ENCODE measurements at regions not wholly inside any gene's neighbourhood (a gene's known extent, or its start where the extent isn't known, plus 50 kb on each side); places are given as distances from the start of the nearest gene placed in this dataset.

- TF ChIP-seq EZH2phosphoT487 (conservative IDR thresholded peaks at IDR 0.05; ENCODE audit: low read length) (no peak), CTCF (IDR thresholded peaks at IDR 0.05; ENCODE audit: insufficient read depth, low read length, poor library complexity, severe bottlenecking) (no peak)
- Histone ChIP-seq H3K9ac (ENCODE audit: low read length) (no peak overlapping the region), H3K79me2 (ENCODE audit: insufficient read depth, low read length) (no peaks in the 10 kb centered on the region), H2AFZ (ENCODE audit: low read depth, low read length, severe bottlenecking) (no peak overlapping the region), H3F3A (ENCODE audit: insufficient read depth) (no peaks in the 10 kb centered on the region), H3K27ac (ENCODE audit: low read depth, low read length) (no peak overlapping the region), H3K4me3 (ENCODE audit: insufficient read depth, low read length, poor library complexity, severe bottlenecking) (no peak overlapping the region), H3K27me3 (ENCODE audit: low read length) (no peaks in the 10 kb centered on the region), H3K9me2 (replicated peaks; ENCODE audit: insufficient read depth, low read length) (no peaks in the 10 kb centered on the region), H4K20me1 (ENCODE audit: low read depth, low read length) (no peaks in the 10 kb centered on the region), H3K36me3 (ENCODE audit: low read length) (no peaks in the 10 kb centered on the region), H3K9me3 (ENCODE audit: insufficient read depth, low read length) (peaks cover 7% of the 10 kb centered on the region; the same call in 1 of the 2 replicates), H3K4me2 (ENCODE audit: low read depth, low read length, poor library complexity, severe bottlenecking) (no peak overlapping the region)
These were observed 644.1 kb upstream of the CITED2 start for GRCh38 chr6:140018588-140018987.

- no peaks in the 10 kb centered on the region for H3K79me2 ChIP-seq (ENCODE audit: insufficient read depth, low read length)
- no peak overlapping the region for H3K4me3 ChIP-seq (ENCODE audit: insufficient read depth, low read length, poor library complexity, severe bottlenecking)
- no peaks in the 10 kb centered on the region for H4K20me1 ChIP-seq (ENCODE audit: low read depth, low read length)
- no peak overlapping the region for H2AFZ ChIP-seq (ENCODE audit: low read depth, low read length, severe bottlenecking)
- H3K9me2 ChIP-seq (replicated peaks; ENCODE audit: insufficient read depth, low read length) = no peaks in the 10 kb centered on the region
- TF ChIP-seq EZH2phosphoT487 (conservative IDR thresholded peaks at IDR 0.05; ENCODE audit: low read length) (no peak), CTCF (IDR thresholded peaks at IDR 0.05; ENCODE audit: insufficient read depth, low read length, poor library complexity, severe bottlenecking) (no peak)
- H3K27me3 ChIP-seq (ENCODE audit: low read length) = no peaks in the 10 kb centered on the region
- no peak overlapping the region for H3K9ac ChIP-seq (ENCODE audit: low read length)
- no peaks in the 10 kb centered on the region for H3F3A ChIP-seq (ENCODE audit: insufficient read depth)
- H3K27ac ChIP-seq (ENCODE audit: low read depth, low read length) = no peak overlapping the region
- H3K36me3 ChIP-seq (ENCODE audit: low read length) = no peaks in the 10 kb centered on the region
- peaks cover 7% of the 10 kb centered on the region; the same call in 1 of the 2 replicates for H3K9me3 ChIP-seq (ENCODE audit: insufficient read depth, low read length)
- no peak overlapping the region for H3K4me2 ChIP-seq (ENCODE audit: low read depth, low read length, poor library complexity, severe bottlenecking)
These were observed 643.0 kb upstream of the CITED2 start for GRCh38 chr6:140017470-140017869.

- H3K27ac ChIP-seq (ENCODE audit: low read depth, low read length) = no peak overlapping the region
- no peaks in the 10 kb centered on the region for H4K20me1 ChIP-seq (ENCODE audit: low read depth, low read length)
- H3K36me3 ChIP-seq (ENCODE audit: low read length) = no peaks in the 10 kb centered on the region
- H3K9me2 ChIP-seq (replicated peaks; ENCODE audit: insufficient read depth, low read length) = no peaks in the 10 kb centered on the region
- no peaks in the 10 kb centered on the region for H3K9me3 ChIP-seq (ENCODE audit: insufficient read depth, low read length)
- TF ChIP-seq CTCF (IDR thresholded peaks at IDR 0.05; ENCODE audit: insufficient read depth, low read length, poor library complexity, severe bottlenecking) (no peak), EZH2phosphoT487 (conservative IDR thresholded peaks at IDR 0.05; ENCODE audit: low read length) (no peak)
- no peak overlapping the region for H2AFZ ChIP-seq (ENCODE audit: low read depth, low read length, severe bottlenecking)
- H3F3A ChIP-seq (ENCODE audit: insufficient read depth) = no peaks in the 10 kb centered on the region
- H3K27me3 ChIP-seq (ENCODE audit: low read length) = no peaks in the 10 kb centered on the region
- no peaks in the 10 kb centered on the region for H3K79me2 ChIP-seq (ENCODE audit: insufficient read depth, low read length)
- no peak overlapping the region for H3K9ac ChIP-seq (ENCODE audit: low read length)
- no peak overlapping the region for H3K4me2 ChIP-seq (ENCODE audit: low read depth, low read length, poor library complexity, severe bottlenecking)
- H3K4me3 ChIP-seq (ENCODE audit: insufficient read depth, low read length, poor library complexity, severe bottlenecking) = no peak overlapping the region
These were observed 637.7 kb upstream of the CITED2 start for GRCh38 chr6:140012150-140012549.
